WI38 (cell line): ENCODE measurements at regions not wholly inside any gene's neighbourhood (a gene's known extent, or its start where the extent isn't known, plus 50 kb on each side); places are given as distances from the start of the nearest gene placed in this dataset.
"Not testable (repeated sequence)": the region's sequence is repeated elsewhere in the genome, so short reads cannot be mapped to it uniquely, and the experiment has no call there.

Source experiments
- H3K4me3 ChIP-seq: 2 replicates; pipeline ENCODE4 v1.5.1; 2011; ENCODE audit warnings: low read depth, mild to moderate bottlenecking, control low read depth, low read length
- TF ChIP-seq, protein P1 (sequence below): IDR thresholded peaks from 2 replicates; pipeline ENCODE4 v1.5.1; 2012; ENCODE audit warnings: low read depth, mild to moderate bottlenecking, control low read depth, low read length

DNA sequence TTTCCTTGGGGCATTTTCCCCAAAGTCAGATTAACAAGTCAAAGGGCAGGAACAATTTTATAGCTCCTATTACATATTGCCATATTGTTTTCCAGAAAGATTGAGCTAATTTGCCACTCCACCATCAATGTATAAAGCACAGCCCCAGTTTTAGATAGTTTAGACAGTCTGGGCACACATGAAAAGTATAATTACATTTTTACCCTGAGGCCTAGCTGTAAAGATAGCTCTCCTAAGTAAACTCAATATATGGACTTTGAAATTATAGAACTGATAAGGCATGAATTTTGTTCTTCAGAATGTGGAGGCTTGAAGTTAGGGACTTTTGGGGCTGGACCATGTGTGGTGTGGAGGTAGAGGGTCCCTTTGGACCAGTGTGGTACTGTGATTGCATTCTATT lies 166.0 kb downstream of the FHIP1A start:
- TF ChIP-seq, protein P1, sequence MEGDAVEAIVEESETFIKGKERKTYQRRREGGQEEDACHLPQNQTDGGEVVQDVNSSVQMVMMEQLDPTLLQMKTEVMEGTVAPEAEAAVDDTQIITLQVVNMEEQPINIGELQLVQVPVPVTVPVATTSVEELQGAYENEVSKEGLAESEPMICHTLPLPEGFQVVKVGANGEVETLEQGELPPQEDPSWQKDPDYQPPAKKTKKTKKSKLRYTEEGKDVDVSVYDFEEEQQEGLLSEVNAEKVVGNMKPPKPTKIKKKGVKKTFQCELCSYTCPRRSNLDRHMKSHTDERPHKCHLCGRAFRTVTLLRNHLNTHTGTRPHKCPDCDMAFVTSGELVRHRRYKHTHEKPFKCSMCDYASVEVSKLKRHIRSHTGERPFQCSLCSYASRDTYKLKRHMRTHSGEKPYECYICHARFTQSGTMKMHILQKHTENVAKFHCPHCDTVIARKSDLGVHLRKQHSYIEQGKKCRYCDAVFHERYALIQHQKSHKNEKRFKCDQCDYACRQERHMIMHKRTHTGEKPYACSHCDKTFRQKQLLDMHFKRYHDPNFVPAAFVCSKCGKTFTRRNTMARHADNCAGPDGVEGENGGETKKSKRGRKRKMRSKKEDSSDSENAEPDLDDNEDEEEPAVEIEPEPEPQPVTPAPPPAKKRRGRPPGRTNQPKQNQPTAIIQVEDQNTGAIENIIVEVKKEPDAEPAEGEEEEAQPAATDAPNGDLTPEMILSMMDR: no peak
- H3K4me3 ChIP-seq: no peak overlapping the region

GRCh38 chr4:151575646-151576045 lies 166.7 kb downstream of the FHIP1A start:
- TF ChIP-seq, protein P1: no peak
- H3K4me3 ChIP-seq: no peak overlapping the region

- H3K4me3 ChIP-seq: no peak overlapping the region
- TF ChIP-seq, protein P1: no peak
Observed at GRCh38 chr4:151576627-151577026, 167.7 kb downstream of the FHIP1A start.

DNA sequence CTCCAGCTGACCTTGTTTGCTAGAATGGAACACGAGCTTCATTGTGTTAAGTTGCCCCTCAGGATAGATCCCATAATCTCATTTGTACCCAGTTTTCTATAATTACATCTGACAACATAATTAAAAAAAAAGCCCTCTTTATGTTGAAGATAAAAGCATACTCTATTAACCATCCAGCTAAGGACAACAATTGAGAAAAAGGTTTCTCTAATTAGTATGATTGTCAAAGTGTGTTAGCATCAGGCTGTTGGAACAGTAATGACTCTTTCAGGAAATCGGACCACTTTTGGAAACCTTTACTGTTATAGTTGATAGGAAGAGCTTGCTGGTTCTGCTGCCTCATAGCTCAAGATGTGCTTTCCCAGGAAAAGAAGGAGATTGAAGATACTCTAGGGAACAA lies 172.6 kb downstream of the FHIP1A start:
- TF ChIP-seq, protein P1: no peak
- H3K4me3 ChIP-seq: no peak overlapping the region

DNA sequence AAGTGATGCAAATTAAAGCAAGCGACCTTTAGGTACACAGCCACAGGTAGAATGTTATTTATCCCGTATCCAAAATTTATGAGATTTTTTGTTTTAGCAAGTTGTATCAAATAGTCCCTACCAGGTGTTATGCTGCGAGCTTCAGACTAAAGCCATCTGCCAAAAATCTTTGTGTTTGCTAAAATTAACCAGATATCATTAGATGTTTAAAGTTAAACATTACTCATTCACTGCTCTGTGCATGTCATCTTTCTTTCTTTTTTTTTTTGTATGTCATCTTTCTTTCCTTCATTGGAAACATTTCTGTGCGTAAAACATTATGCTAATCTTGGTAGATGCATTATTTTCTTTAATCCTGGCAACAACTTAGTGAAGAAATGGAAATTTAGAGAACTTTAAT lies 173.1 kb downstream of the FHIP1A start:
- no peak overlapping the region for H3K4me3 ChIP-seq
- TF ChIP-seq, protein P1: no peak

DNA sequence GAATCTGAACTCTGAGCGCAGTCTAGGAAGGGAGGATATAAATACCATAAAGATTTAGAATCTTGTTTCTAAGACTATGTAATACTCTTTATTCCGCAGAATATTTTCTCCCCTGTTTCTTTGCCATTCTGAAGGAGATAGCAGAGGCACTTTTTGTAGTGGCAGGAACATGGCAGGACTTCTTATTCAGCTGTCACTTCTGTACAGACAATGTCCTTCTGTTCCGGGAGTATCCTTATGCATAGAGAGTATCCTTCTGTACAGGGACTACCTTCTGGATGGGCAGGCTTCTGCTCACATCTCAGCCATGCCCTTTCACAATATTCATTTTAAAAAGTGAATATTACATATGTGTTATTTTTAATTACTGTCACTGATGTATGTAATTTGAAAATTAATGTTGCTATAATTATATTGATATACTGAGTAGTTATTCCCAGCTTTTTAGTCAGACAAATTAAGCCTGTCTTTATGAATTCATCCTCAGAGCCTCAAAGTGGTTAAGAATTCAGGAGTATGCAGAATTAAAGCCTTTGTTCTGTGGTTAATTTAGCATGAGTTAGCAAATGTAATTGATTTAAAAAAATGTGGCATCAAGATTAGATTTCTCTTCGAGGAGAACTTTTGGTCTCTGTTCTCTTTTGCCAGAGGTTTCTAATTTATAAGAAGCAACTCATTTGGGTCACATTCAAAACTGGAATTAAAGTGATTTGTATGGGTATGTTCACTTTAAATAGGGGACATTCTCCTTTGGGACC lies 174.4 kb downstream of the FHIP1A start:
- no peak overlapping the region for H3K4me3 ChIP-seq
- TF ChIP-seq, protein P1: no peak

DNA sequence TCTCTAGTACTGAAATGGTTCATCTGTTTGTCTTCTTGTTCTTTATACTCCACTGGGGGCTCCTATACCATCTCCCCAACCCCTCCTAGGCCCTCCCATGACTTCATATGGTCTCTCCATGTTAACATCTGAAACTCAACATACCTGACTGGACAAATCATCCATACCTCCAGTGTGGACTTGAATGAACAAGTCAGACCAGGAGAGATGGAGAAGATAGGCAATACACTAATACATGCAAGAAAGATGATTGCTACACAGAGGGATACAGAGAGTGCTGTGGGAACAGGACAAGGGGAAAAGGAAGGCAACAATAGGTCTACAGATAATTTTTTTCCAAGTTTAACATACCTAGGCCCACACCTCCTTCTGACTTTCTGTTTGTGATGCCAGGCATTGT lies 175.1 kb downstream of the FHIP1A start:
- no peak overlapping the region for H3K4me3 ChIP-seq
- TF ChIP-seq, protein P1: no peak

DNA sequence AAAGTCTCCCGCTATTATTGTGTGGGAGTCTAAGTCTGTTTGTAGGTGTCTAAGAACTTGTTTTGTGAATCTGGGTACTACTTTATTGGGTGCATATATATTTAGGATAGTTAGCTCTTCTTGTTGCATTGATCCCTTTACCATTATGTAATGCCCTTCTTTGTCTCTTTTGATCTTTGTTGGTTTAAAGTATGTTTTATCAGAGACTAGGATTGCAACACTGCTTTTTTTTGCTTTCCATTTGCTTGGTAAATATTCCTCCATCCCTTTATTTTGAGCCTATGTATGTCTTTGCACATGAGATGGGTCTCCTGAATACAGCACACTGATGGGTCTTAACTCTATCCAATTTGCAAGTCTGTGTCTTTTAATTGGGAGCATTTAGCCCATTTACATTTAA lies 165.2 kb downstream of the GATB start:
- H3K4me3 ChIP-seq: not testable (repeated sequence)

GRCh38 chr4:151597691-151598090 lies 163.1 kb downstream of the GATB start:
- not testable (repeated sequence) for H3K4me3 ChIP-seq
